Germinal center (tissue), 1 donor: ENCODE measurements at regions not wholly inside any gene's neighbourhood (a gene's known extent, or its start where the extent isn't known, plus 50 kb on each side); places are given as distances from the start of the nearest gene placed in this dataset.

ENCODE experiments used
- DNase-seq: peaks from one replicate; pipeline ENCODE4 v3.0.0; 2012; ENCODE audit warnings: mixed read lengths, low spot score

GRCh38 chr4:129420637-129421036 is 324.7 kb downstream of the C4orf33 start:
- no peak for DNase-seq

- no peak for DNase-seq
These were observed 326.3 kb downstream of the C4orf33 start for GRCh38 chr4:129422277-129422676.

- DNase-seq, result no peak
These were observed 332.5 kb downstream of the C4orf33 start for GRCh38 chr4:129428454-129428853.

GRCh38 chr4:129429581-129430320 is 333.8 kb downstream of the C4orf33 start:
- no peak for DNase-seq

- DNase-seq, result no peak
These were observed 341.4 kb downstream of the C4orf33 start for GRCh38 chr4:129437347-129437746.

- DNase-seq, result no peak
These were observed 342.6 kb downstream of the C4orf33 start for GRCh38 chr4:129438456-129438981.

GRCh38 chr4:129446074-129446473 is 350.1 kb downstream of the C4orf33 start:
- no peak for DNase-seq

GRCh38 chr4:129453524-129454200 is 357.7 kb downstream of the C4orf33 start:
- no peak for DNase-seq

- DNase-seq, result no peak
These were observed 359.5 kb downstream of the C4orf33 start for GRCh38 chr4:129455482-129455881.

- no peak for DNase-seq
These were observed 372.7 kb downstream of the C4orf33 start for GRCh38 chr4:129468624-129469023.

- DNase-seq, result no peak
These were observed 378.7 kb downstream of the C4orf33 start for GRCh38 chr4:129474698-129475097.

- no peak for DNase-seq
These were observed 385.2 kb downstream of the C4orf33 start for GRCh38 chr4:129481107-129481506.

GRCh38 chr4:129488427-129488826 is 392.5 kb downstream of the C4orf33 start:
- no peak for DNase-seq

GRCh38 chr4:129490516-129490915 is 394.6 kb downstream of the C4orf33 start:
- DNase-seq, result no peak

GRCh38 chr4:129498626-129499025 is 402.7 kb downstream of the C4orf33 start:
- DNase-seq, result no peak

GRCh38 chr4:129514852-129515251 is 418.9 kb downstream of the C4orf33 start:
- no peak for DNase-seq

GRCh38 chr4:129515356-129515755 is 419.4 kb downstream of the C4orf33 start:
- no peak for DNase-seq

- DNase-seq, result no peak
These were observed 430.9 kb downstream of the C4orf33 start for GRCh38 chr4:129526812-129527211.

- DNase-seq, result no peak
These were observed 435.3 kb downstream of the C4orf33 start for GRCh38 chr4:129531253-129531652.

GRCh38 chr4:129532573-129532972 is 436.6 kb downstream of the C4orf33 start:
- no peak for DNase-seq

- DNase-seq, result no peak
These were observed 447.3 kb downstream of the C4orf33 start for GRCh38 chr4:129543299-129543698.

GRCh38 chr4:129545599-129546278 is 449.8 kb downstream of the C4orf33 start:
- DNase-seq, result no peak

- DNase-seq, result no peak
These were observed 450.6 kb downstream of the C4orf33 start for GRCh38 chr4:129546531-129546930.
